Left ventricle myocardium inferior (tissue), 1 donor: ENCODE measurements at regions not wholly inside any gene's neighbourhood (a gene's known extent, or its start where the extent isn't known, plus 50 kb on each side); places are given as distances from the start of the nearest gene placed in this dataset.

Experiments used
- DNase-seq: peaks from one replicate; pipeline ENCODE4 v3.0.0-alpha.2; 2020
- H3K27ac ChIP-seq: fragments of 200-600 bp; replicated peaks from 2 replicates; pipeline ENCODE4 v1.8.0; 2021
- H3K27me3 ChIP-seq: fragments of 200-600 bp; 2 replicates; pipeline ENCODE4 v1.8.0; 2021; ENCODE audit warnings: low read depth
- H3K36me3 ChIP-seq: fragments of 200-600 bp; 2 replicates; pipeline ENCODE4 v1.8.0; 2021
- H3K4me1 ChIP-seq: fragments of 200-600 bp; 2 replicates; pipeline ENCODE4 v1.8.0; 2021
- H3K4me3 ChIP-seq: fragments of 200-600 bp; 2 replicates; pipeline ENCODE4 v1.8.0; 2021; ENCODE audit warnings: mild to moderate bottlenecking, moderate library complexity
- H3K9me3 ChIP-seq: fragments of 200-600 bp; replicated peaks from 2 replicates; pipeline ENCODE4 v1.8.0; 2021
- intact Hi-C: fragments of 100-400 bp; cut with micrococcal nuclease; formaldehyde crosslinking; loops from one replicate; pipeline ENCODE4 v1.11.0; 2022
- TF ChIP-seq, protein P1 (sequence below): fragments of 200-600 bp; IDR thresholded peaks from 2 replicates; pipeline ENCODE4 v1.8.0; 2021; ENCODE audit warnings: antibody characterized with exemption, mild to moderate bottlenecking, borderline replicate concordance
- donor health status: DM: no; HTN: yes; CAD: no; lungs with severe emphysema.

DNA sequence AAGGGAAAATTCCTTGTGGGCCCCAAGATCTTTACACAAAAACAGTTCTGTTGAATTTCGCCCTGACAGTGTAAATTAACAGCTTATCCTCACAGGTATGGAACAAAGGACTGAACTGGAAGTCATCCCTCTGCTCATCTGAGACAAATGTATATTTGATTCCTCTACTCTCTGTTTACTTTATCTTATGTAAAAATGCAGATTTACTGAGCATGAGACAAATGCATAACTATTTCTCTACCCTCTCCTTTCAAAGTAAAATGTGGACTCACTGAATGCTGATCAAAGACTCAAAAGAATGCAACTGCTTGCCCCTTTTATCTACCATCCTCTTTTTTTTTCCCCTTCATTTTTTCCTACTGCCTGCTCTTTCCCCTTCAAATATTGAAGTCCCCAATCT is 98.6 kb upstream of the CRBN start:
- no peaks in the 10 kb centered on the region for H3K36me3 ChIP-seq
- H3K27me3 ChIP-seq, result peaks cover 8% of the 10 kb centered on the region
- no peaks in the 10 kb centered on the region for H3K4me1 ChIP-seq
- no peak for DNase-seq
- H3K27ac ChIP-seq, result no peak overlapping the region
- intact Hi-C loops, result no loop called here
- H3K4me3 ChIP-seq, result no peak overlapping the region
- H3K9me3 ChIP-seq, result no peaks in the 10 kb centered on the region
- TF ChIP-seq, protein P1, sequence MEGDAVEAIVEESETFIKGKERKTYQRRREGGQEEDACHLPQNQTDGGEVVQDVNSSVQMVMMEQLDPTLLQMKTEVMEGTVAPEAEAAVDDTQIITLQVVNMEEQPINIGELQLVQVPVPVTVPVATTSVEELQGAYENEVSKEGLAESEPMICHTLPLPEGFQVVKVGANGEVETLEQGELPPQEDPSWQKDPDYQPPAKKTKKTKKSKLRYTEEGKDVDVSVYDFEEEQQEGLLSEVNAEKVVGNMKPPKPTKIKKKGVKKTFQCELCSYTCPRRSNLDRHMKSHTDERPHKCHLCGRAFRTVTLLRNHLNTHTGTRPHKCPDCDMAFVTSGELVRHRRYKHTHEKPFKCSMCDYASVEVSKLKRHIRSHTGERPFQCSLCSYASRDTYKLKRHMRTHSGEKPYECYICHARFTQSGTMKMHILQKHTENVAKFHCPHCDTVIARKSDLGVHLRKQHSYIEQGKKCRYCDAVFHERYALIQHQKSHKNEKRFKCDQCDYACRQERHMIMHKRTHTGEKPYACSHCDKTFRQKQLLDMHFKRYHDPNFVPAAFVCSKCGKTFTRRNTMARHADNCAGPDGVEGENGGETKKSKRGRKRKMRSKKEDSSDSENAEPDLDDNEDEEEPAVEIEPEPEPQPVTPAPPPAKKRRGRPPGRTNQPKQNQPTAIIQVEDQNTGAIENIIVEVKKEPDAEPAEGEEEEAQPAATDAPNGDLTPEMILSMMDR, result no peak

GRCh38 chr3:3276630-3277029 is 97.1 kb upstream of the CRBN start:
- Histone ChIP-seq H3K27me3 (peaks cover 8% of the 10 kb centered on the region), H3K4me3 (no peak overlapping the region), H3K9me3 (no peaks in the 10 kb centered on the region), H3K4me1 (no peaks in the 10 kb centered on the region), H3K36me3 (no peaks in the 10 kb centered on the region), H3K27ac (no peak overlapping the region)
- intact Hi-C loops, result no loop called here
- no peak for DNase-seq
- TF ChIP-seq, protein P1, result no peak

GRCh38 chr3:3264796-3265195 is 85.3 kb upstream of the CRBN start:
- no peak overlapping the region for H3K4me3 ChIP-seq
- intact Hi-C loops, result no loop called here
- H3K4me1 ChIP-seq, result no peaks in the 10 kb centered on the region
- TF ChIP-seq, protein P1, result no peak
- no peak overlapping the region for H3K27ac ChIP-seq
- no peaks in the 10 kb centered on the region for H3K36me3 ChIP-seq
- H3K9me3 ChIP-seq, result no peaks in the 10 kb centered on the region
- no peak for DNase-seq
- H3K27me3 ChIP-seq, result peaks cover 7% of the 10 kb centered on the region

DNA sequence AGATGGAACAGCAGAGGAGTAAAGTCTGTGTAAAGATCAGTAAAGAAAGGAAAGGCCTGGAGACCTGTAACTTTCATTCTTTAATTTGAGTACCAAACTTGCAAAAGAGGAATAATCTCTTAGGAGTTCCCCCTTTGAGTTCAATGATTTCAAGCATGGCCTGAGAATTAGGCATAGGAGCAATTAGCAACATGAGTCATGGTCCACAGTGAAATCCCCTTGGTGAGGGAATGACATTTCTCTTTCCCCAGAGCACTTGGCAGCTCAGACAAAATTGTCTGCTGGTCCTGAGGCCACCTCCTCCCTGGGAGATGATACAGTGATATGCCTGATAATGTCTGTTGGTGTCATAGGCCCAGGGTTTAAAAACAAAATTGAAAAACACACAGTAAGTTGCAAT is 81.4 kb upstream of the CRBN start:
- Histone ChIP-seq H3K36me3 (no peaks in the 10 kb centered on the region), H3K4me1 (no peaks in the 10 kb centered on the region), H3K4me3 (no peak overlapping the region), H3K27me3 (no peaks in the 10 kb centered on the region), H3K9me3 (no peaks in the 10 kb centered on the region), H3K27ac (no peak overlapping the region)
- TF ChIP-seq, protein P1, result no peak
- DNase-seq, result no peak
- intact Hi-C loops, result no loop called here

GRCh38 chr3:3259181-3259580 is 79.7 kb upstream of the CRBN start:
- intact Hi-C loops, result no loop called here
- H3K9me3 ChIP-seq, result no peaks in the 10 kb centered on the region
- H3K36me3 ChIP-seq, result no peaks in the 10 kb centered on the region
- no peaks in the 10 kb centered on the region for H3K4me1 ChIP-seq
- TF ChIP-seq, protein P1, result no peak
- H3K4me3 ChIP-seq, result no peak overlapping the region
- H3K27ac ChIP-seq, result no peak overlapping the region
- H3K27me3 ChIP-seq, result no peaks in the 10 kb centered on the region
- DNase-seq, result no peak

DNA sequence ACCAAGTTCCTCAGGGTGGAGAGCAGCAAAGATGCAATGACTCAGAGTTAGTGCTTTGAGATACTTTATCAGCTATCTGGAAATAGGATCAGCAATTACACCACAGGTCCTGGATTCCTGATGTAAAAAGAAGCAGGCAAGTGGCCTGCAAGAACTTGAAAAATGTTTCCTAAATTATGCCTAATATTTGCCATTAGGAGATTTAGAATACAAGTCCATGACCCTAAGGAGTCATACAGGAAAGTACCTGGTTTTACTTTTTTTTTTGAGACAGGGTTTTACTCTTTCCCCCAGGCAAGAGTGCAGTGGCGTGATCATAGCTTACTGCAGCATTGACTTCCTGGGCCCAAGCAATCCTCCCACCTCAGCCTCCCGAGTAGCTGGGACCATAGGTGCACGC is 78.8 kb upstream of the CRBN start:
- no peak overlapping the region for H3K4me3 ChIP-seq
- intact Hi-C loops, result no loop called here

More for the DNA sequence above, 78.8 kb upstream of the CRBN start:
- TF ChIP-seq, protein P1, result no peak
- H3K4me1 ChIP-seq, result no peaks in the 10 kb centered on the region
- H3K36me3 ChIP-seq, result no peaks in the 10 kb centered on the region
- DNase-seq, result no peak
- no peaks in the 10 kb centered on the region for H3K27me3 ChIP-seq
- H3K27ac ChIP-seq, result no peak overlapping the region
- H3K9me3 ChIP-seq, result peaks cover under 1% of the 10 kb centered on the region
